Upper lobe of right lung (tissue), 1 donor: ENCODE measurements at regions not wholly inside any gene's neighbourhood (a gene's known extent, or its start where the extent isn't known, plus 50 kb on each side); places are given as distances from the start of the nearest gene placed in this dataset.

Experiments
- ATAC-seq: fragments of 200-7000 bp; cut with Tn5 transposase; one replicate; pipeline ENCODE4 v1.9.1; 2020; ENCODE audit warnings: mild to moderate bottlenecking, moderate library complexity
- DNase-seq: peaks from one replicate; pipeline ENCODE4 v3.0.0-alpha.2; 2020
- H3K27ac ChIP-seq: fragments of 200-600 bp; one replicate; pipeline ENCODE4 v1.8.0; 2022
- H3K27me3 ChIP-seq: fragments of 200-600 bp; one replicate; pipeline ENCODE4 v1.8.0; 2022; ENCODE audit warnings: mild to moderate bottlenecking
- H3K36me3 ChIP-seq: fragments of 200-600 bp; one replicate; pipeline ENCODE4 v1.8.0; 2022
- H3K4me1 ChIP-seq: fragments of 200-600 bp; one replicate; pipeline ENCODE4 v1.8.0; 2022
- H3K4me3 ChIP-seq: fragments of 200-600 bp; one replicate; pipeline ENCODE4 v1.8.0; 2022; ENCODE audit warnings: mild to moderate bottlenecking
- H3K9me3 ChIP-seq: fragments of 200-600 bp; one replicate; pipeline ENCODE4 v1.8.0; 2022
- CTCF ChIP-seq: fragments of 200-600 bp; IDR thresholded peaks from one replicate; pipeline ENCODE4 v1.8.0; 2022; ENCODE audit warnings: antibody characterized with exemption
- intact Hi-C: fragments of 100-400 bp; cut with DNase I; formaldehyde crosslinking; loops from one replicate; pipeline ENCODE4 v1.11.0; 2022
- donor health status: DM: no; HTN: yes; CAD: no; lungs with severe emphysema.

GRCh38 chr2:74036010-74036409, 51.3 kb downstream of the TET3 start:
- H3K9me3 ChIP-seq, result no peaks in the 10 kb centered on the region
- TF ChIP-seq CTCF, result no peak
- ATAC-seq (no peak), DNase-seq (no peak)
- H3K27me3 ChIP-seq, result no peaks in the 10 kb centered on the region
- no peak overlapping the region for H3K4me3 ChIP-seq
- no peaks in the 10 kb centered on the region for H3K36me3 ChIP-seq
- no peak overlapping the region for H3K27ac ChIP-seq
- intact Hi-C loops, result no loop called here
- H3K4me1 ChIP-seq, result peaks cover 40% of the 10 kb centered on the region

DNA sequence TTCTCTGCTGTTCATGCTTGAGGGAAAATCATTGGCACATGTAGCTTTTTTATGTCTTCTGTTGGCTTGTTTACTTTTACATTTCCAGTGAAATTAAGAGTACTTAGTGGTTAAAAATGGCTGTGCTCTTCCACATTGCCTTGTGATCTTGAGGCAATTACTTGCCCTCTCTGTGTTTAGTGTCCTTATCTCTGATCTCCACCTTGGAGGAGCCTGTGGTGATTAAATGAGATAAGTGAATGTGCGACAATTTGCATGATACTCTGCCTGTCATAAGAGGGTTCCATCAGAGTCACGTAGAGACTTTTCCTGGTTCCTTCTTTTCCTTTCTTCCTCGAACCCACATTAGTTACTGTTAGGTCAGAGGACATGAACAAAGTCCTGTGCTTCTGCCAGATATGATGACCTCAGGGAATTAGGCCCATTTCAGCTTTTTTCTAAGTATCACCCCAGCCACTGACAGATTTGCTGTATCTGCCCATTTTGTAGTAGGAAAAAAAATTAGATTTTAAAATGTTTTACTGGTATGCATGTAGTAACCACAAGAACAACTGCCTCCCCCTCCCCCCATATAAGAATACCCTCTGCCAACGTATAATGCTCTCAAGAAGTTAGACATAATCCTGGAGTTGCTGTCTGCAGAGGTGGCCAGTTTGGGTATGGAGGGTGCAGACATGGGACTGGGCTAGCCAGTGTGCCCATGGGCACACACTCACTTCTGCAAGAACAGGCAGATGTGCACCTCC, 51.9 kb downstream of the TET3 start:
- H3K4me1 ChIP-seq, result peaks cover 37% of the 10 kb centered on the region
- no peaks in the 10 kb centered on the region for H3K36me3 ChIP-seq
- intact Hi-C loops, result no loop called here
- H3K4me3 ChIP-seq, result no peak overlapping the region
- no peak for TF ChIP-seq CTCF
- H3K27me3 ChIP-seq, result no peaks in the 10 kb centered on the region
- H3K9me3 ChIP-seq, result no peaks in the 10 kb centered on the region
- no peak overlapping the region for H3K27ac ChIP-seq
- ATAC-seq (no peak), DNase-seq (no peak)

GRCh38 chr2:74037379-74037860, 52.7 kb downstream of the TET3 start:
- Histone ChIP-seq H3K4me1 (peaks cover 32% of the 10 kb centered on the region), H3K27me3 (no peaks in the 10 kb centered on the region), H3K4me3 (no peak overlapping the region), H3K9me3 (no peaks in the 10 kb centered on the region), H3K27ac (no peak overlapping the region), H3K36me3 (no peaks in the 10 kb centered on the region)
- ATAC-seq (peak; percentile 88), DNase-seq (no peak)
- no peak for TF ChIP-seq CTCF
- intact Hi-C loops, result no loop called here

- intact Hi-C loops, result no loop called here
These were observed 54.9 kb downstream of the TET3 start for GRCh38 chr2:74039611-74040010.

DNA sequence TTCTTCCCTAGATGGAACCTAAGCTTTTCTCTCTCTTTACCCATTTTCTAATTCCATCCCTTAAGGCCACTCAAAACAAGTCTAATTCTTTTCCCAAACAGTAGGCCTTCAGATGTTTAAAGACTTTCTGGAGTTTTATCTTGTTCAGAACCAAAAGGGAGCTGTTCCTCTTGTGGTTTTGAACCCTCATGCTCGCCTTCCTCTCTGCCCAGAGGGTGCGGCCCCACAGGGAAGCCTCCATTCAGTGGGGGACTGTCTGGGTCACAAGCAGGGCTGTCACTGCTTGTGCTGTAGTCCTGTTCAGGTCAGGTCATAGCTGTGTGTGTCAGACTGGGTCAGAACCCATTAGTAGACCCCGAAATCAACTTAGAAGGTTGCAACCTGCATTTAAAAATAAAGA, 56.5 kb downstream of the TET3 start:
- H3K4me3 ChIP-seq, result no peak overlapping the region
- no peaks in the 10 kb centered on the region for H3K27me3 ChIP-seq
- no peaks in the 10 kb centered on the region for H3K9me3 ChIP-seq
- intact Hi-C loops, result no loop called here
- DNase-seq (no peak), ATAC-seq (peak; percentile 71)
- no peak overlapping the region for H3K27ac ChIP-seq
- TF ChIP-seq CTCF, result no peak
- peaks cover 25% of the 10 kb centered on the region for H3K4me1 ChIP-seq
- H3K36me3 ChIP-seq, result peaks cover under 1% of the 10 kb centered on the region

More at GRCh38 chr2:74039611-74040010, 54.9 kb downstream of the TET3 start:
- TF ChIP-seq CTCF, result no peak
- no peak overlapping the region for H3K4me3 ChIP-seq
- DNase-seq, result no peak
- no peak overlapping the region for H3K27ac ChIP-seq
- no peaks in the 10 kb centered on the region for H3K36me3 ChIP-seq
- no peaks in the 10 kb centered on the region for H3K9me3 ChIP-seq
- H3K4me1 ChIP-seq, result peaks cover 29% of the 10 kb centered on the region
- ATAC-seq, result no peak
- H3K27me3 ChIP-seq, result no peaks in the 10 kb centered on the region
